GM12878 (cell line): ENCODE measurements at regions not wholly inside any gene's neighbourhood (a gene's known extent, or its start where the extent isn't known, plus 50 kb on each side); places are given as distances from the start of the nearest gene placed in this dataset.

Experiments used
- ATAC-seq: fragments of 200-7000 bp; cut with Tn5 transposase; 3 replicates; pipeline ENCODE4 v1.9.1; 2020; ENCODE audit warnings: mild to moderate bottlenecking, moderate library complexity
- BruUV-seq: library from RNA; stranded (reverse); fragments of 400-500 nt; replicated peaks from 2 replicates; lab custom pipeline; 2021; lab: Mats Ljungman, UMichigan
- CTCF ChIA-PET: fragments of 300-600 bp; sonication (Branson Sonifier 250); formaldehyde crosslinking; extraction: SDS; loops from one replicate; lab custom pipeline; 2021; ENCODE audit warnings: inconsistent platforms; lab: Yijun Ruan, JAX
- POLR2A ChIA-PET: fragments of 350-600 bp; formaldehyde crosslinking; extraction: SDS; loops from one replicate; lab custom pipeline; 2021; ENCODE audit warnings: inconsistent platforms; lab: Charles Lee
- RAD21 ChIA-PET: fragments of 300-600 bp; sonication (Branson Sonifier 250); formaldehyde crosslinking; loops from one replicate; lab custom pipeline; 2023; ENCODE audit warnings: antibody characterized with exemption; ENCODE audit not compliant: unreplicated experiment; lab: Charles Lee
- SMC1A ChIA-PET: fragments of 300-600 bp; sonication (Branson Sonifier 250); formaldehyde crosslinking; loops from one replicate; lab custom pipeline; 2023; ENCODE audit not compliant: unreplicated experiment, uncharacterized antibody; lab: Charles Lee
- DNase-seq: peaks from one replicate; pipeline ENCODE4 v3.0.0-alpha.2; 2011; ENCODE audit warnings: low read depth, low spot score
- FAIRE-seq: peaks from 3 replicates; lab custom pipeline; 2011; peaks lifted over from hg19 to GRCh38; lab: Jason Lieb, UNC
- H2AFZ ChIP-seq: 2 replicates; pipeline ENCODE4 v1.6.0; 2011; ENCODE audit warnings: low read depth, low read length, control low read depth; ENCODE audit not compliant: control insufficient read depth
- H3K27ac ChIP-seq: 2 replicates; pipeline ENCODE4 v1.5.1; 2011; ENCODE audit warnings: control low read depth; ENCODE audit not compliant: control insufficient read depth, insufficient read depth
- H3K27me3 ChIP-seq, 2 experiments: replicated peaks in 1 of 2; 2 replicates each; pipeline versions ENCODE4 v1.6.0 to v1.6.1; 2011; ENCODE audit warnings: low read length in 1 of 2; ENCODE audit not compliant: control insufficient read depth in 2 of 2, insufficient read depth in 2 of 2
- H3K36me3 ChIP-seq, 2 experiments: 2 replicates each; pipeline ENCODE4 v1.5.1; 2011; ENCODE audit warnings: low read length in 1 of 2; ENCODE audit not compliant: control insufficient read depth in 2 of 2, insufficient read depth in 2 of 2
- H3K4me1 ChIP-seq: 2 replicates; pipeline ENCODE4 v1.6.1; 2011; ENCODE audit warnings: mild to moderate bottlenecking, low read length, moderate library complexity, mixed read lengths; ENCODE audit not compliant: control insufficient read depth, insufficient read depth
- H3K4me2 ChIP-seq: 2 replicates; pipeline ENCODE4 v1.6.0; 2011; ENCODE audit warnings: control low read depth; ENCODE audit not compliant: control insufficient read depth, insufficient read depth
- H3K4me3 ChIP-seq: fragments of 200-600 bp; sonication (generic); 2 replicates; pipeline ENCODE4 v1.5.1; 2016
- H3K79me2 ChIP-seq: 2 replicates; pipeline ENCODE4 v1.6.0; 2011; ENCODE audit warnings: low read length; ENCODE audit not compliant: control insufficient read depth, insufficient read depth
- H3K9ac ChIP-seq: 2 replicates; pipeline ENCODE4 v1.8.0; 2011; ENCODE audit warnings: low read length, control low read depth, mixed read lengths; ENCODE audit not compliant: control insufficient read depth, insufficient read depth
- H3K9me3 ChIP-seq: replicated peaks from 3 replicates; pipeline ENCODE4 v1.5.1; 2011; ENCODE audit warnings: mild to moderate bottlenecking, low read length; ENCODE audit not compliant: control insufficient read depth, insufficient read depth
- H4K20me1 ChIP-seq: 2 replicates; pipeline ENCODE4 v1.6.0; 2011; ENCODE audit not compliant: control insufficient read depth, insufficient read depth
- BACH1 ChIP-seq: fragments of 450-650 bp; IDR thresholded peaks from 2 replicates; pipeline ENCODE4 v1.6.1; 2017; ENCODE audit warnings: mild to moderate bottlenecking, borderline replicate concordance
- CEBPB ChIP-seq, 2 experiments: fragments of 150-350 bp in 1 of 2; IDR thresholded peaks; 2 replicates each; pipeline ENCODE4 v1.6.1; 2012 to 2014; ENCODE audit warnings: low read depth in 2 of 2, low read length in 2 of 2, borderline replicate concordance in 1 of 2, inconsistent platforms in 1 of 2
- FOS ChIP-seq: IDR thresholded peaks from 3 replicates; pipeline ENCODE4 v1.6.1; 2011; ENCODE audit warnings: borderline replicate concordance; ENCODE audit not compliant: insufficient read length; ENCODE audit errors: extremely low read depth
- IRF4 ChIP-seq: IDR thresholded peaks from 2 replicates; pipeline ENCODE4 v1.6.1; 2011; ENCODE audit warnings: low read depth, low read length
- JUND ChIP-seq: IDR thresholded peaks from 2 replicates; pipeline ENCODE4 v1.6.1; 2012; ENCODE audit warnings: low read depth, mild to moderate bottlenecking, low read length, improper control_type of control experiment, moderate library complexity
- NR2C2 ChIP-seq: IDR thresholded peaks from 2 replicates; pipeline ENCODE4 v1.6.1; 2011; ENCODE audit warnings: borderline replicate concordance, low read depth; ENCODE audit not compliant: control insufficient read depth, insufficient read length
- RAD21 ChIP-seq: IDR thresholded peaks from 2 replicates; pipeline ENCODE4 v1.6.1; 2011; ENCODE audit warnings: mild to moderate bottlenecking, low read depth, low read length, moderate library complexity; ENCODE audit not compliant: insufficient read depth
- RUNX3 ChIP-seq: IDR thresholded peaks from 2 replicates; pipeline ENCODE4 v1.6.1; 2012; ENCODE audit warnings: low read length, inconsistent platforms
- SIX5 ChIP-seq: IDR thresholded peaks from 2 replicates; pipeline ENCODE4 v1.6.1; 2011; ENCODE audit warnings: mild to moderate bottlenecking, low read depth, low read length, moderate library complexity; ENCODE audit not compliant: severe bottlenecking
- ZSCAN29 ChIP-seq: fragments of 450-650 bp; IDR thresholded peaks from 2 replicates; pipeline ENCODE4 v1.6.1; 2017; ENCODE audit warnings: mild to moderate bottlenecking, moderate library complexity
- WGBS: methylation state at CpG from one replicate; pipeline ENCODE4 v1.1.6; 2016; ENCODE audit warnings: low lambda C conversion rate; ENCODE audit not compliant: insufficient replicate concordance, insufficient coverage; ENCODE audit errors: missing lambda C conversion rate; 5-methylcytosine and 5-hydroxymethylcytosine counted together
- in situ Hi-C: fragments of 300-500 bp; cut with MboI; formaldehyde crosslinking; loops from 9 replicates; pipeline ENCODE4 v1.14.3; 2018; ENCODE audit warnings: mixed read lengths
- intact Hi-C: fragments of 100-400 bp; cut with micrococcal nuclease; formaldehyde crosslinking; loops from one replicate; pipeline ENCODE4 v1.14.2; 2022; ENCODE audit not compliant: unreplicated experiment
- TF ChIP-seq, protein P1 (sequence below): IDR thresholded peaks from 2 replicates; pipeline ENCODE4 v1.6.1; 2011; ENCODE audit warnings: borderline replicate concordance, low read depth, mild to moderate bottlenecking, moderate library complexity, mixed read lengths, low read length; ENCODE audit not compliant: insufficient read depth; ENCODE audit errors: extremely low read length
- TF ChIP-seq, protein P2 (sequence below): IDR thresholded peaks from 2 replicates; pipeline ENCODE4 v1.6.1; 2012; ENCODE audit warnings: low read depth, low read length, improper control_type of control experiment
- TF ChIP-seq, protein P3 (sequence below): IDR thresholded peaks from 2 replicates; pipeline ENCODE4 v1.6.1; 2012; ENCODE audit warnings: improper control_type of control experiment, low read depth, low read length; ENCODE audit not compliant: insufficient replicate concordance

DNA sequence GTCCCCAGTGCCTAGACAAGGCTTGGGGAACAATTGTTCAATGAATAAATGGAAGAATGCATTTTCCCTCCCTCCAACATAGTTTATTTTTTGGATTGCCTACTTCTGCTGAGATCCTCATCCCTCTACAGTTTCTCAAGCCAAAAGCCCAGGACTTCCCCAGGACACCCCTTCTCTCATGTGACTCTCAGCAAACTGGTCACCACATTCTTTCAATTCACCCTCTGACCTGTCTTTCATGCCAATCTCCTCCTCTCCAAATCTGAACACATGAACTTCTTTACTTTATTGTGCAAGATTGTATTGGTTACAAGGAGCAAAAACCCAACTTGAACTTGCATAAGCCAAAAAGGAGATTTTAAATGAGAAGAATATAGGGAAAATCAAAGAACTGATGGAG, 103.2 kb upstream of the JUN start (continued):
- TF ChIP-seq NR2C2, result no peak
- TF ChIP-seq, protein P1, sequence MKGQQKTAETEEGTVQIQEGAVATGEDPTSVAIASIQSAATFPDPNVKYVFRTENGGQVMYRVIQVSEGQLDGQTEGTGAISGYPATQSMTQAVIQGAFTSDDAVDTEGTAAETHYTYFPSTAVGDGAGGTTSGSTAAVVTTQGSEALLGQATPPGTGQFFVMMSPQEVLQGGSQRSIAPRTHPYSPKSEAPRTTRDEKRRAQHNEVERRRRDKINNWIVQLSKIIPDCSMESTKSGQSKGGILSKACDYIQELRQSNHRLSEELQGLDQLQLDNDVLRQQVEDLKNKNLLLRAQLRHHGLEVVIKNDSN, result no peak
- no peak for TF ChIP-seq FOS
- TF ChIP-seq ZSCAN29, result no peak
- no peak for TF ChIP-seq IRF4
- no peak for TF ChIP-seq RUNX3
- TF ChIP-seq, protein P2, sequence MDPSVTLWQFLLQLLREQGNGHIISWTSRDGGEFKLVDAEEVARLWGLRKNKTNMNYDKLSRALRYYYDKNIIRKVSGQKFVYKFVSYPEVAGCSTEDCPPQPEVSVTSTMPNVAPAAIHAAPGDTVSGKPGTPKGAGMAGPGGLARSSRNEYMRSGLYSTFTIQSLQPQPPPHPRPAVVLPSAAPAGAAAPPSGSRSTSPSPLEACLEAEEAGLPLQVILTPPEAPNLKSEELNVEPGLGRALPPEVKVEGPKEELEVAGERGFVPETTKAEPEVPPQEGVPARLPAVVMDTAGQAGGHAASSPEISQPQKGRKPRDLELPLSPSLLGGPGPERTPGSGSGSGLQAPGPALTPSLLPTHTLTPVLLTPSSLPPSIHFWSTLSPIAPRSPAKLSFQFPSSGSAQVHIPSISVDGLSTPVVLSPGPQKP, result no peak
- TF ChIP-seq, all 136 proteins: peak for 0

DNA sequence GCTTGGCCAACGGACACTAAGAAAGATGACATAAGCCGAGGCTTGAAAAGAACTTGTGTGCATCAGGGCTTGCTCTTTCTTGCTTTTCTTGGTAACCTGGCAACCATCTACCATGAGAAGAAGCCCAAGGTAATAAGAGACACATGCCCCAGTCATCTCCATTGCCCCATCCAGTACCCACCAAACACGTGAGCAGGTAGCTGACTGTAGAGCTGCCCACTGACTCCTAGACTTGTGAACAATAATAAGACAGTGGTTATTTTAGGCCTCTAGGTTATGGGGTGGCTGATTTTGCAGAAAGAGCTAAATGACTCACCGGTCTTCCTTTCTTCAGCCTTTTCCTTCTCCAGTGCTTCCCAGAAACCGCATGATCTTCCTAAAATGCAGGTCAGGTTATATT, 105.0 kb upstream of the JUN start:
- H3K4me2 ChIP-seq, result no peak overlapping the region
- H3K9me3 ChIP-seq, result no peaks in the 10 kb centered on the region
- SMC1A ChIA-PET, result interaction anchor here (1.8 to 2.1 kb wide), 3 partner anchors 9 to 810 kb away, joined by 5 to 9 read pairs (median 5); no protein-coding TSS in a partner anchor
- no peak overlapping the region for H3K27ac ChIP-seq
- H2AFZ ChIP-seq, result no peak overlapping the region
- no peaks in the 10 kb centered on the region for H3K36me3 ChIP-seq
- no peaks in the 10 kb centered on the region; a peak in 1 of 4 replicates for H3K27me3 ChIP-seq
- H4K20me1 ChIP-seq, result no peaks in the 10 kb centered on the region
- CTCF ChIA-PET, result interaction anchor here (0.6 kb wide), 1 partner anchor 148 kb away, joined by 3 read pairs; no protein-coding TSS in a partner anchor
- intact Hi-C loops, result no loop called here
- H3K9ac ChIP-seq, result no peak overlapping the region
- RAD21 ChIA-PET, result no interaction called here
- TF ChIP-seq BACH1 (no peak), CEBPB (IDR thresholded peaks at IDR 0.05; ENCODE audit: borderline replicate concordance in 1 of 2, low read depth in 2 of 2, low read length in 2 of 2) (no peak), SIX5 (no peak), JUND (no peak), RAD21 (no peak), ZSCAN29 (no peak)
- TF ChIP-seq, protein P3, sequence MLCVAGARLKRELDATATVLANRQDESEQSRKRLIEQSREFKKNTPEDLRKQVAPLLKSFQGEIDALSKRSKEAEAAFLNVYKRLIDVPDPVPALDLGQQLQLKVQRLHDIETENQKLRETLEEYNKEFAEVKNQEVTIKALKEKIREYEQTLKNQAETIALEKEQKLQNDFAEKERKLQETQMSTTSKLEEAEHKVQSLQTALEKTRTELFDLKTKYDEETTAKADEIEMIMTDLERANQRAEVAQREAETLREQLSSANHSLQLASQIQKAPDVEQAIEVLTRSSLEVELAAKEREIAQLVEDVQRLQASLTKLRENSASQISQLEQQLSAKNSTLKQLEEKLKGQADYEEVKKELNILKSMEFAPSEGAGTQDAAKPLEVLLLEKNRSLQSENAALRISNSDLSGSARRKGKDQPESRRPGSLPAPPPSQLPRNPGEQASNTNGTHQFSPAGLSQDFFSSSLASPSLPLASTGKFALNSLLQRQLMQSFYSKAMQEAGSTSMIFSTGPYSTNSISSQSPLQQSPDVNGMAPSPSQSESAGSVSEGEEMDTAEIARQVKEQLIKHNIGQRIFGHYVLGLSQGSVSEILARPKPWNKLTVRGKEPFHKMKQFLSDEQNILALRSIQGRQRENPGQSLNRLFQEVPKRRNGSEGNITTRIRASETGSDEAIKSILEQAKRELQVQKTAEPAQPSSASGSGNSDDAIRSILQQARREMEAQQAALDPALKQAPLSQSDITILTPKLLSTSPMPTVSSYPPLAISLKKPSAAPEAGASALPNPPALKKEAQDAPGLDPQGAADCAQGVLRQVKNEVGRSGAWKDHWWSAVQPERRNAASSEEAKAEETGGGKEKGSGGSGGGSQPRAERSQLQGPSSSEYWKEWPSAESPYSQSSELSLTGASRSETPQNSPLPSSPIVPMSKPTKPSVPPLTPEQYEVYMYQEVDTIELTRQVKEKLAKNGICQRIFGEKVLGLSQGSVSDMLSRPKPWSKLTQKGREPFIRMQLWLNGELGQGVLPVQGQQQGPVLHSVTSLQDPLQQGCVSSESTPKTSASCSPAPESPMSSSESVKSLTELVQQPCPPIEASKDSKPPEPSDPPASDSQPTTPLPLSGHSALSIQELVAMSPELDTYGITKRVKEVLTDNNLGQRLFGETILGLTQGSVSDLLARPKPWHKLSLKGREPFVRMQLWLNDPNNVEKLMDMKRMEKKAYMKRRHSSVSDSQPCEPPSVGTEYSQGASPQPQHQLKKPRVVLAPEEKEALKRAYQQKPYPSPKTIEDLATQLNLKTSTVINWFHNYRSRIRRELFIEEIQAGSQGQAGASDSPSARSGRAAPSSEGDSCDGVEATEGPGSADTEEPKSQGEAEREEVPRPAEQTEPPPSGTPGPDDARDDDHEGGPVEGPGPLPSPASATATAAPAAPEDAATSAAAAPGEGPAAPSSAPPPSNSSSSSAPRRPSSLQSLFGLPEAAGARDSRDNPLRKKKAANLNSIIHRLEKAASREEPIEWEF, result no peak
- 76% methylated on average over 5 of the region's 5 CpGs for WGBS
- DNase-seq (no peak), ATAC-seq (no peak), FAIRE-seq (no peak)
- no peaks in the 10 kb centered on the region for H3K4me1 ChIP-seq
- POLR2A ChIA-PET, result no interaction called here
- in situ Hi-C loops, result no loop called here
- no peaks in the 10 kb centered on the region for H3K79me2 ChIP-seq
- H3K4me3 ChIP-seq, result no peak overlapping the region
- BruUV-seq, result no TSS peak
